GM12873 (cell line): ENCODE measurements at regions not wholly inside any gene's neighbourhood (a gene's known extent, or its start where the extent isn't known, plus 50 kb on each side); places are given as distances from the start of the nearest gene placed in this dataset.

ENCODE experiments used
- TF ChIP-seq, protein P1 (sequence below): IDR thresholded peaks from 2 replicates; pipeline ENCODE4 v1.5.1; 2012; ENCODE audit warnings: low read depth, mild to moderate bottlenecking, moderate library complexity, low read length, control low read depth; ENCODE audit not compliant: insufficient read depth; ENCODE audit errors: missing control alignments

DNA sequence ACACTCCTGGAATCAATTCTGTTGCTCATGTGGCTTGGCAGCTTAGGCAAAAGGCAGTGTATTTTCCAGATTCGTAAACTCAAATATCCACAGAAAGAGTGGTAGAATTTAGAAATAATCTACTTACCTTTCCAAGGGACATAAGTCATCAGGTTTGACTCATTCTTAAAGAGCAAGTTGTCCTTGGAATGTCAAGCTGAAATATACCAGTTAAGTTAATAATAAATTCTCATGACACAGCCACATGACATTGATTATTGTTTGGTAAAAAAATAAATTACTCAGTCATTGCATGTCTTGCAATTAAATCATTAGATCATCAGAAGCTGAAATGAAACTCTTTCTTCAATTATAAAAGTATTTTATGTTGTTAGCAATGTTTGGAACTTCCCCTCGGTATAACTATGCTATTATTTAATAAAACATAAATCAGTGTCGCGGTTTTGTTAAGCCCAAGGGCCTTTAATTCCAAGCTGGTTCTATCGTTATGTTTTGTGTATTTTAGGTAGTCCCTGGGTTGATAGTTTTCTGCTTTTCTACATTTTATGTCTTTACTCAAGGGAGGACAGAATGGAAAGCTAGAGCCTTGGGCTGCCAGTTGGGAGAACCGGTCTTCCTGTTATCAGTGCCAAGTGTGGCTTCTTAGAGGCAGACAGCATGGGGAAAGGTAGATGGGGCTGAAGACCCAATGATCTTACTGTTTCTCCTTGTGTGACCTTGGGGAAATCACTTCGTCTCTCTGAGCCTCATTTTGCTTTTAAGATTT, 79.3 kb upstream of the PRLR start:
- TF ChIP-seq, protein P1, sequence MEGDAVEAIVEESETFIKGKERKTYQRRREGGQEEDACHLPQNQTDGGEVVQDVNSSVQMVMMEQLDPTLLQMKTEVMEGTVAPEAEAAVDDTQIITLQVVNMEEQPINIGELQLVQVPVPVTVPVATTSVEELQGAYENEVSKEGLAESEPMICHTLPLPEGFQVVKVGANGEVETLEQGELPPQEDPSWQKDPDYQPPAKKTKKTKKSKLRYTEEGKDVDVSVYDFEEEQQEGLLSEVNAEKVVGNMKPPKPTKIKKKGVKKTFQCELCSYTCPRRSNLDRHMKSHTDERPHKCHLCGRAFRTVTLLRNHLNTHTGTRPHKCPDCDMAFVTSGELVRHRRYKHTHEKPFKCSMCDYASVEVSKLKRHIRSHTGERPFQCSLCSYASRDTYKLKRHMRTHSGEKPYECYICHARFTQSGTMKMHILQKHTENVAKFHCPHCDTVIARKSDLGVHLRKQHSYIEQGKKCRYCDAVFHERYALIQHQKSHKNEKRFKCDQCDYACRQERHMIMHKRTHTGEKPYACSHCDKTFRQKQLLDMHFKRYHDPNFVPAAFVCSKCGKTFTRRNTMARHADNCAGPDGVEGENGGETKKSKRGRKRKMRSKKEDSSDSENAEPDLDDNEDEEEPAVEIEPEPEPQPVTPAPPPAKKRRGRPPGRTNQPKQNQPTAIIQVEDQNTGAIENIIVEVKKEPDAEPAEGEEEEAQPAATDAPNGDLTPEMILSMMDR: no peak

DNA sequence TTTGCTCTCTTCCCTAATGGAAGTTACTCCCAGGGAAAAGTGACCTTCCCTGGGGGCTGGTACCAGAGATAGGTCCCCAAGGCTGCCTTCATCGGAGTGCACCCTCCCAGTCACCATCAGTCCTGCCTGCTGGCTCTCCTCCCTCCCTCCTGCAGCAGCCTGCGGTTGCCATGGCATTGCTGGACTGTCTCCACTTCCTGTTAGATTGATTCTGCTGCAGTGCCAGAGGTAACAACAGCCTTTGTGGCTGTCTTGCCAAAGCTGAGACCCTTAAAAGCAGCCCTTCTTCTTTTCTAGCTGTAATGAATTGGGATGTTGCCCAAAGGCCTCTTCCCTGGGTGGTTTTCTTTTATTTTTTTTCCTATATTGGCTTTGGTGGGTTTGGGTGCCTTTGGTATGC, 78.1 kb upstream of the PRLR start:
- TF ChIP-seq, protein P1: no peak

DNA sequence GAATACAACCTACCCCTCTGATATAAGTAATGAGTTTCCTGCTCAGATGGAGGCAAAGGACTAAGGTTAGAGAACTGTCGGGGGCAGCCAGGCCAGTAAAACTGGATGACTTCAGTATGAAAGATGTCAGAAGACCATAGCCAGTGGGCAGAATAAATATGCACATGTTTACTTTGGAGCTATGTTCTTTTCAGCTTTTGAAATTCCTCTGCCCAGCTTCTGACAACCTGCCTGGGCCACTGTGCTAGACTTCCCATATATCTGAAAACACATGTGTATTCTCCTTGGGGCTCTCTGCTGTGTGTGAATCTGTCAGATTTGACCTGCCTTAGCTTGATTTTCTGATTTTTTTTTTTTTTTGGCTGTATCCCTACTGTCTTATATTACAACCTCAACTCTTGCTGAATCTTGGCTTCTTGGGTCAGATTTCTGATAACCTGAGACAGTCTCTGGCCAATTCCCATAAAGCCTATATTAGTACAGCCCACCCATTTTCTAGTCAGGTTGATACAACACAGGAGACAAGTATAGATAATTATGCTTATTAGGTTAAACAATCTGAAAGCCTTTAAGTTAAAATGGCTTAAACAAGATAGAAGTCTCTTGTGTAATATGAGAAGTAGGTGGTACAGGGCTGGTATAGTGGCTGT, 76.6 kb upstream of the PRLR start:
- TF ChIP-seq, protein P1: no peak

DNA sequence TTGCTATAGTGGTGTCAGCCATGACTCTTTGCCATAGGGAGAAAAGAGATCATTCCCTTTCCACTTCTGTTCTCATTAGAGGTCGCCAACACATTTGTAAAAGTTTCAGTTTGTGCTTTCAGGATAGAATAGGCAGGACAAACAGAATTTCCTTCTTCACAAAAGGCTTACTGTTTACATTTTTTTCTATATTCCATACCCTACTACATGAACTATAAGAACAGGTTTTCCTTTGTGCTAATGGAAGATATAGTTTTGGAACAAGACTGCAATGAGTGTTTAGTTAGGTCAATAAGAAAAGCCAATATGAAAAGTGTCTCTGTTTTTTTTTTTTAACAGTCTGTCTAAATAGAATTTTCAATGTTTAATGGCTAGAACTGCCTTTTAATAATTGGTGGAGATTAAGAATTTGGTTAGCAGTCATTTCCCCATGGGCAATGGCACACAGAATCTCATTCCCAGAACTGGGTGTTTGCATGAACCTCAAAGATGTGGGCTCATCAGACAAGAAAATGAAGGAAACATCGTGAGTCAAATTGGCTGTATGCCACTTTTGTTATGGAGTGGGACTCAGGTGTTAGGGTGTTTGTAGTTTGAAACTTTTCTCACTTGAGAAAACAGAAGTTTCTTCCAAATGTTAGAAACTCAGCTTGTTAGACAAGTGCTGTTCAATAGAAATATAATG, 75.2 kb upstream of the PRLR start:
- TF ChIP-seq, protein P1: no peak

DNA sequence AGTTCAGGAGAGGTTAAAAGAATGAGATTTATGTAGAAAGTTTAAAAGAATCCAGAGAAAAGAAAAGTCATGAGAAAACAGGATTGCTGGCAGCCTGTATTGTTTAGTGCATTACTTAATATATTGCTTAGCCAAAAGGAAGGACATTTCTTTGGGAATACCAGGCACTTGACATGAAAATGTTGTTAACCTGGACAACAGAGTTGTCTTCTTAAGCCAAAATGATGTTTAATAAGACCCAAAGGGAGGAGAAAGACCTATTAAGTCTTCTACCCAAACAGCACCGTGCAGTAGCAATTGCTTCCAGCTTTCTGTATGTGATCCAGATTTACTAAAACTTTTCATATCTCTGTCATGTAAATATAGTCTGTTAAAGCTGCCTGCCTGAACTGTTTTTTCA, 74.0 kb upstream of the PRLR start:
- TF ChIP-seq, protein P1: no peak

DNA sequence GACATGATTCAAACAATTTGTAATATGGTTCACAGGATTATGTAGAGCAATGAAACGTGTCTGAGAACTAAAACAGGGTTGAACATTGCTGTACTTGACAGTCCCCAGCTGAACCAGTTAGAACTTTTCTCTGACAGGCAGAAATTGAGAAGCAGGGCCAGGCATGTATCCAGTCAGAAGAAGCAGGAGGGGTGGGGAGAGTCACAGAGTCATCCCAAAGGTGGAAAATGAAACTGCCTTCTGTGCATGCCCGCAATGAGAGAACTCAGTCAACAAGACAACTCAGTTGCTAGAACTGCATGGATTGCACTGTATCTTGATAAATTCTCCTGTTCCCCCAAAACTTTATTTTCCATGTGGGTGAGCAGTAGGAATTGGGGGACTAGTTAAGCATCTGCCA, 72.9 kb upstream of the PRLR start:
- TF ChIP-seq, protein P1: no peak

DNA sequence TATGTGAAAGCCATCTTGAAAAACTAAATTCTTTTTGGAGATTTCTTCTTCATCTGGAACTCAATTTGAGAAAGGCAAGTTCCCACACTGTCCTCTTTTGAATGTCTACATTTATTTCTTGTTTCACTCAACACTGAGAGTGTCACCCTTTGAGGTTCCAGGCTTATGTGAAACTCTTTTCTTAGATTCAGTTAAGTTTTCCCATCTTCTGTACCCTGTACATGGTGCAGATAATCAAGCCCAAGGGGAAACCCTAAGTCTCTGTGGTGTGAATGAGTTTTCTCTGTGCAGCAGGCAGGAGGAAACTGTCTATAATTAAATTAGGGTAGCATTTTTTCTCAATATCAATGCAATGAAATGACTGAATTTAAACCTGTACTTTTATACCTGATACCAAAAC, 72.3 kb upstream of the PRLR start:
- TF ChIP-seq, protein P1: no peak
